SU-DHL-6 (cell line): ENCODE measurements at regions not wholly inside any gene's neighbourhood (a gene's known extent, or its start where the extent isn't known, plus 50 kb on each side); places are given as distances from the start of the nearest gene placed in this dataset.

Experiments used
- H2AFZ ChIP-seq: fragments of 200-600 bp; sonication (generic); 2 replicates; pipeline ENCODE4 v1.6.1; 2014; ENCODE audit warnings: low read depth, mild to moderate bottlenecking, moderate library complexity, mixed read lengths, antibody characterized with exemption, low read length; ENCODE audit not compliant: severe bottlenecking
- H3F3A ChIP-seq: fragments of 200-600 bp; shearing (Covaris generic); 2 replicates; pipeline ENCODE4 v1.6.0; 2016; ENCODE audit warnings: antibody characterized with exemption, mild to moderate bottlenecking; ENCODE audit not compliant: insufficient read depth
- H3K27ac ChIP-seq: fragments of 200-600 bp; sonication (generic); 2 replicates; pipeline ENCODE4 v1.5.1; 2016; ENCODE audit warnings: low read depth, mild to moderate bottlenecking, low read length, moderate library complexity, mixed read lengths
- H3K27me3 ChIP-seq: fragments of 200-600 bp; sonication (generic), shearing (Covaris generic); 2 replicates; pipeline ENCODE4 v1.6.0; 2014; ENCODE audit warnings: mild to moderate bottlenecking, low read length
- H3K36me3 ChIP-seq: fragments of 200-600 bp; sonication (generic); 2 replicates; pipeline ENCODE4 v1.6.1; 2014; ENCODE audit warnings: mild to moderate bottlenecking, low read length, mixed read lengths
- H3K4me2 ChIP-seq: fragments of 300-600, 200-600 bp; shearing (Covaris generic), sonication (generic); 2 replicates; pipeline ENCODE4 v1.6.0; 2014; ENCODE audit warnings: low read length, low read depth, mild to moderate bottlenecking; ENCODE audit not compliant: poor library complexity, severe bottlenecking
- H3K4me3 ChIP-seq: fragments of 200-600 bp; sonication (generic); 2 replicates; pipeline ENCODE4 v1.5.1; 2014; ENCODE audit warnings: antibody characterized with exemption, low read length, mild to moderate bottlenecking, mixed read lengths; ENCODE audit not compliant: insufficient read depth, poor library complexity, severe bottlenecking
- H3K79me2 ChIP-seq: fragments of 200-600 bp; sonication (generic); 2 replicates; pipeline ENCODE4 v1.6.1; 2014; ENCODE audit warnings: mild to moderate bottlenecking, low read length, moderate library complexity; ENCODE audit not compliant: insufficient read depth
- H3K9ac ChIP-seq: fragments of 200-600 bp; sonication (generic); 2 replicates; pipeline ENCODE4 v1.7.0; 2014; ENCODE audit warnings: mild to moderate bottlenecking, low read length
- H3K9me2 ChIP-seq: fragments of 200-600 bp; sonication (generic); replicated peaks from 2 replicates; pipeline ENCODE4 v1.6.1; 2014; ENCODE audit warnings: low read length; ENCODE audit not compliant: insufficient read depth
- H3K9me3 ChIP-seq: fragments of 200-600 bp; sonication (generic); 2 replicates; pipeline ENCODE4 v1.6.1; 2014; ENCODE audit warnings: low read length, mixed read lengths; ENCODE audit not compliant: insufficient read depth
- H4K20me1 ChIP-seq: fragments of 200-600 bp; sonication (generic); 2 replicates; pipeline ENCODE4 v1.6.1; 2014; ENCODE audit warnings: low read depth, mild to moderate bottlenecking, antibody characterized with exemption, low read length, moderate library complexity, mixed read lengths
- EZH2phosphoT487 ChIP-seq: fragments of 200-600 bp; sonication (generic), shearing (Covaris generic); conservative IDR thresholded peaks from 2 replicates; pipeline ENCODE4 v1.6.1; 2018; ENCODE audit warnings: mild to moderate bottlenecking, antibody characterized with exemption, low read length, moderate library complexity, mixed read lengths
- TF ChIP-seq, protein P1 (sequence below): fragments of 200-600 bp; sonication (generic); IDR thresholded peaks from one replicate; pipeline ENCODE4 v1.5.1; 2017; ENCODE audit warnings: antibody characterized with exemption, mild to moderate bottlenecking, low read length, moderate library complexity; ENCODE audit not compliant: insufficient read depth, poor library complexity, severe bottlenecking

DNA sequence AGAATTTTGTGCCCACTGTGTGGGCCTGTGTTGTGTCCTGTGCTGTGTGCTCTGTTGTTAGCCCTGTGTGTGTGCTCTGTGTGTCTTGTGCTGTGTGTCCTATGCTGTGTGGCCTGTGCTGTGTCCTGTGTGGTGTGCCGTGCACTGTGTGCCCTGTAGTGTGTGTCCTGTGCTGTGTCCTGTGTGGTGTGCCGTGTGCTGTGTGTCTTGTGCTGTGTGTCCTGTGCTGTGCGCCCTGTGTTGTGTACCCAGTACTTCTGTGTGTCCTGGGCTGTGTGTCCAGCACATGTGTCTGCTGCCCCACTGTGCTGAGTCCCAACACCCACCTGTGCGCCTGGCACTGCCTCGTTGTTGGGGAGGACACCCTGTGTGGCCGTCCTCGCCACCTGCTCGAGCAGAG, 53.2 kb upstream of the CHRNA7 start:
- Histone ChIP-seq H3K9me2 (no peaks in the 10 kb centered on the region), H3K27ac (no peak overlapping the region), H3K9me3 (no peaks in the 10 kb centered on the region), H3K4me3 (no peak overlapping the region), H3K9ac (no peak overlapping the region), H3F3A (no peaks in the 10 kb centered on the region), H3K4me2 (no peak overlapping the region), H4K20me1 (no peaks in the 10 kb centered on the region), H3K79me2 (no peaks in the 10 kb centered on the region), H3K36me3 (no peaks in the 10 kb centered on the region), H2AFZ (no peak overlapping the region), H3K27me3 (no peaks in the 10 kb centered on the region)
- no peak for TF ChIP-seq EZH2phosphoT487
- TF ChIP-seq, protein P1, sequence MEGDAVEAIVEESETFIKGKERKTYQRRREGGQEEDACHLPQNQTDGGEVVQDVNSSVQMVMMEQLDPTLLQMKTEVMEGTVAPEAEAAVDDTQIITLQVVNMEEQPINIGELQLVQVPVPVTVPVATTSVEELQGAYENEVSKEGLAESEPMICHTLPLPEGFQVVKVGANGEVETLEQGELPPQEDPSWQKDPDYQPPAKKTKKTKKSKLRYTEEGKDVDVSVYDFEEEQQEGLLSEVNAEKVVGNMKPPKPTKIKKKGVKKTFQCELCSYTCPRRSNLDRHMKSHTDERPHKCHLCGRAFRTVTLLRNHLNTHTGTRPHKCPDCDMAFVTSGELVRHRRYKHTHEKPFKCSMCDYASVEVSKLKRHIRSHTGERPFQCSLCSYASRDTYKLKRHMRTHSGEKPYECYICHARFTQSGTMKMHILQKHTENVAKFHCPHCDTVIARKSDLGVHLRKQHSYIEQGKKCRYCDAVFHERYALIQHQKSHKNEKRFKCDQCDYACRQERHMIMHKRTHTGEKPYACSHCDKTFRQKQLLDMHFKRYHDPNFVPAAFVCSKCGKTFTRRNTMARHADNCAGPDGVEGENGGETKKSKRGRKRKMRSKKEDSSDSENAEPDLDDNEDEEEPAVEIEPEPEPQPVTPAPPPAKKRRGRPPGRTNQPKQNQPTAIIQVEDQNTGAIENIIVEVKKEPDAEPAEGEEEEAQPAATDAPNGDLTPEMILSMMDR: no peak

DNA sequence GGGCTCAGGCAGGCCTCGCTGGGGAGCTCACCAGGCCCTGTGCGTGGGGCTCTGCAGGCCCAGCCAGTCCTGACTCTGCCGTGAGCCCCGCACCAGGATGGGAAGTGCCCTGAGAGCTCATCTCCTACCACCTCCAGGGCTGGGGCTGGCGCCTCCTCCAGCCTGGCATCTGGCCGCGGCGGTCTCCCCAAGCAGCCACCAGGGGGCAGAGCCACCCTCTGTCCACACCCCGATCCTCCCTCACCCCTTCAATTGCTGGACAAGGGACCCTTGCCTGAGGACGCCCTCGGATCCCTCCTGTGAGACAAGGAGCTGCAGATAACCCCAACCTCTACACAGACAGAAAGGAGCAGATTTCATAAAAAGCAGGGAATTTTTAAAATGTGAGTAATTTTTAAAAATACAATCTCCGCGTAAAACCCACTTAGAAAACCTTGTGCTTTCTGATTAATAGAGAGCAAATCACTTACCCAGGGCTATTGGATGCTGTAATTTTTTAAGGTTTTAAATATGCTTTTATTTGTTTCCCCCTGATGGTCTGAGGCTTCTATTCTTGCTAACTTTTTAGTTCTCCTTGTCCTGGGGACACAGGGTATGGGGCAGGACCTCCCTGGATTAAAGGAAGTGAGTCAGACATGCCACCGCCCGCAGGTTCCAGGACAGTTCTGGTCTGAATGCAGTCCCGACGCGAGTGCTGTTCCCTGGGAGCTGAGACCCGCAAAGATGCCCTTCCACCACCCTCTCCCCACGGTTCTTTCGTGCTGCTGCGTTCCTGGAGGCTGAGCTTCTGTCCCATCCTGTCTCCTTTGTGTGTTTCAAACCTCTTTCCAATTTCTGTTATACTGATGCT, 52.3 kb upstream of the CHRNA7 start:
- no peak overlapping the region for H3K27ac ChIP-seq
- H4K20me1 ChIP-seq: no peaks in the 10 kb centered on the region
- H3K36me3 ChIP-seq: no peaks in the 10 kb centered on the region
- H2AFZ ChIP-seq: no peak overlapping the region
- no peaks in the 10 kb centered on the region for H3K9me3 ChIP-seq
- H3F3A ChIP-seq: no peaks in the 10 kb centered on the region
- no peaks in the 10 kb centered on the region for H3K79me2 ChIP-seq
- H3K4me3 ChIP-seq: no peak overlapping the region
- TF ChIP-seq EZH2phosphoT487: no peak
- TF ChIP-seq, protein P1: peak; percentile 80
- no peak overlapping the region for H3K4me2 ChIP-seq
- H3K9me2 ChIP-seq: no peaks in the 10 kb centered on the region
- no peaks in the 10 kb centered on the region for H3K27me3 ChIP-seq
- H3K9ac ChIP-seq: no peak overlapping the region
